ENCODE measurements at regions not wholly inside any gene's neighbourhood (a gene's known extent, or its start where the extent isn't known, plus 50 kb on each side); places are given as distances from the start of the nearest gene placed in this dataset.

GRCh38 chr2:107576991-107577390 is 249.7 kb upstream of the RGPD4 start:
- no peak overlapping the region for H3K27ac ChIP-seq (replicated peaks)
- DNase-seq (ENCODE audit: low read depth in 1 of 2, low spot score in 1 of 2), result no peak
- no peak for TF ChIP-seq REST (IDR thresholded peaks at IDR 0.05; ENCODE audit: insufficient replicate concordance, low read depth)
- no peak for TF ChIP-seq SPI1 (IDR thresholded peaks at IDR 0.05; ENCODE audit: borderline replicate concordance, low read depth)
- TF ChIP-seq POLR2AphosphoS5 (IDR thresholded peaks at IDR 0.05; ENCODE audit: low read depth), result no peak
- TF ChIP-seq GABPA (IDR thresholded peaks at IDR 0.05; ENCODE audit: low read depth), result no peak
- no peak for TF ChIP-seq CTCF (IDR thresholded peaks at IDR 0.05; ENCODE audit: insufficient read depth, low read length)
- no peaks in the 10 kb centered on the region for H3K27me3 ChIP-seq (ENCODE audit: insufficient read depth, poor library complexity, severe bottlenecking)
- H3K4me3 ChIP-seq (replicated peaks; ENCODE audit: insufficient read depth, low read length), result no peak overlapping the region

GRCh38 chr2:107582487-107582886 is 244.2 kb upstream of the RGPD4 start:
- H3K27me3 ChIP-seq (ENCODE audit: insufficient read depth, poor library complexity, severe bottlenecking), result no peaks in the 10 kb centered on the region
- no peak for DNase-seq (ENCODE audit: low read depth in 1 of 2, low spot score in 1 of 2)
- no peak for TF ChIP-seq REST (IDR thresholded peaks at IDR 0.05; ENCODE audit: insufficient replicate concordance, low read depth)
- no peak for TF ChIP-seq POLR2AphosphoS5 (IDR thresholded peaks at IDR 0.05; ENCODE audit: low read depth)
- no peak overlapping the region for H3K4me3 ChIP-seq (replicated peaks; ENCODE audit: insufficient read depth, low read length)
- H3K27ac ChIP-seq (replicated peaks), result no peak overlapping the region

- Histone ChIP-seq H3K4me3 (replicated peaks; ENCODE audit: insufficient read depth, low read length) (no peak overlapping the region), H3K27me3 (ENCODE audit: insufficient read depth, poor library complexity, severe bottlenecking) (no peaks in the 10 kb centered on the region), H3K27ac (replicated peaks) (no peak overlapping the region)
- TF ChIP-seq POLR2AphosphoS5 (IDR thresholded peaks at IDR 0.05; ENCODE audit: low read depth) (no peak), GABPA (IDR thresholded peaks at IDR 0.05; ENCODE audit: low read depth) (no peak), REST (IDR thresholded peaks at IDR 0.05; ENCODE audit: insufficient replicate concordance, low read depth) (no peak), CTCF (IDR thresholded peaks at IDR 0.05; ENCODE audit: insufficient read depth, low read length) (no peak), SPI1 (IDR thresholded peaks at IDR 0.05; ENCODE audit: borderline replicate concordance, low read depth) (no peak)
- no peak for DNase-seq (ENCODE audit: low read depth in 1 of 2, low spot score in 1 of 2)
Measured at GRCh38 chr2:107584577-107584976, 242.1 kb upstream of the RGPD4 start.

- no peak for DNase-seq (ENCODE audit: low read depth in 1 of 2, low spot score in 1 of 2)
- Histone ChIP-seq H3K27me3 (ENCODE audit: insufficient read depth, poor library complexity, severe bottlenecking) (no peaks in the 10 kb centered on the region), H3K4me3 (replicated peaks; ENCODE audit: insufficient read depth, low read length) (no peak overlapping the region), H3K27ac (replicated peaks) (no peak overlapping the region)
- no peak for TF ChIP-seq CTCF (IDR thresholded peaks at IDR 0.05; ENCODE audit: insufficient read depth, low read length)
- TF ChIP-seq POLR2AphosphoS5 (IDR thresholded peaks at IDR 0.05; ENCODE audit: low read depth), result no peak
- no peak for TF ChIP-seq GABPA (IDR thresholded peaks at IDR 0.05; ENCODE audit: low read depth)
- no peak for TF ChIP-seq SPI1 (IDR thresholded peaks at IDR 0.05; ENCODE audit: borderline replicate concordance, low read depth)
- TF ChIP-seq REST (IDR thresholded peaks at IDR 0.05; ENCODE audit: insufficient replicate concordance, low read depth), result no peak
Measured at GRCh38 chr2:107585851-107586250, 240.8 kb upstream of the RGPD4 start.

Data from HL-60 (cell line).